WERI-Rb-1 (cell line): ENCODE measurements at regions not wholly inside any gene's neighbourhood (a gene's known extent, or its start where the extent isn't known, plus 50 kb on each side); places are given as distances from the start of the nearest gene placed in this dataset.

Experiments used
- DNase-seq: peaks from one replicate; pipeline ENCODE4 v3.0.0-alpha.2; 2020
- H3K27ac ChIP-seq: fragments of 250-450 bp; sonication (Bioruptor Pico); 2 replicates; pipeline ENCODE4 v1.5.1; 2020; ENCODE audit warnings: mild to moderate bottlenecking, moderate library complexity
- H3K27me3 ChIP-seq: fragments of 250-450 bp; sonication (Bioruptor Pico); 2 replicates; pipeline ENCODE4 v1.5.1; 2021; ENCODE audit warnings: mild to moderate bottlenecking, low read depth, moderate library complexity; ENCODE audit not compliant: insufficient read depth, severe bottlenecking
- H3K36me3 ChIP-seq: fragments of 250-450 bp; sonication (Bioruptor Pico); 2 replicates; pipeline ENCODE4 v1.5.1; 2020; ENCODE audit warnings: mild to moderate bottlenecking, moderate library complexity
- H3K4me3 ChIP-seq: 2 replicates; pipeline ENCODE4 v1.5.1; 2011; ENCODE audit warnings: low read depth, mild to moderate bottlenecking, control low read depth, low read length
- H3K9me3 ChIP-seq: fragments of 250-450 bp; sonication (Bioruptor Pico); 2 replicates; pipeline ENCODE4 v1.5.1; 2021; ENCODE audit warnings: mild to moderate bottlenecking, moderate library complexity; ENCODE audit not compliant: severe bottlenecking
- TF ChIP-seq, protein P1 (sequence below): IDR thresholded peaks from 2 replicates; pipeline ENCODE4 v1.5.1; 2011; ENCODE audit warnings: low read depth, mild to moderate bottlenecking, control low read depth, inconsistent platforms, low read length

- Histone ChIP-seq H3K4me3 (no peak overlapping the region), H3K27me3 (no peaks in the 10 kb centered on the region), H3K9me3 (no peaks in the 10 kb centered on the region), H3K27ac (no peak overlapping the region), H3K36me3 (no peaks in the 10 kb centered on the region)
- peak; percentile 17 for DNase-seq
- TF ChIP-seq, protein P1, sequence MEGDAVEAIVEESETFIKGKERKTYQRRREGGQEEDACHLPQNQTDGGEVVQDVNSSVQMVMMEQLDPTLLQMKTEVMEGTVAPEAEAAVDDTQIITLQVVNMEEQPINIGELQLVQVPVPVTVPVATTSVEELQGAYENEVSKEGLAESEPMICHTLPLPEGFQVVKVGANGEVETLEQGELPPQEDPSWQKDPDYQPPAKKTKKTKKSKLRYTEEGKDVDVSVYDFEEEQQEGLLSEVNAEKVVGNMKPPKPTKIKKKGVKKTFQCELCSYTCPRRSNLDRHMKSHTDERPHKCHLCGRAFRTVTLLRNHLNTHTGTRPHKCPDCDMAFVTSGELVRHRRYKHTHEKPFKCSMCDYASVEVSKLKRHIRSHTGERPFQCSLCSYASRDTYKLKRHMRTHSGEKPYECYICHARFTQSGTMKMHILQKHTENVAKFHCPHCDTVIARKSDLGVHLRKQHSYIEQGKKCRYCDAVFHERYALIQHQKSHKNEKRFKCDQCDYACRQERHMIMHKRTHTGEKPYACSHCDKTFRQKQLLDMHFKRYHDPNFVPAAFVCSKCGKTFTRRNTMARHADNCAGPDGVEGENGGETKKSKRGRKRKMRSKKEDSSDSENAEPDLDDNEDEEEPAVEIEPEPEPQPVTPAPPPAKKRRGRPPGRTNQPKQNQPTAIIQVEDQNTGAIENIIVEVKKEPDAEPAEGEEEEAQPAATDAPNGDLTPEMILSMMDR, result no peak
Measured at GRCh38 chr10:107813451-107814162, 649.1 kb upstream of the SORCS1 start.

GRCh38 chr10:107809889-107810288 lies 645.4 kb upstream of the SORCS1 start:
- Histone ChIP-seq H3K27ac (no peak overlapping the region), H3K4me3 (no peak overlapping the region), H3K9me3 (no peaks in the 10 kb centered on the region), H3K27me3 (no peaks in the 10 kb centered on the region), H3K36me3 (no peaks in the 10 kb centered on the region)
- TF ChIP-seq, protein P1, result no peak
- DNase-seq, result no peak

GRCh38 chr10:107807836-107808235 lies 643.3 kb upstream of the SORCS1 start:
- Histone ChIP-seq H3K27me3 (no peaks in the 10 kb centered on the region), H3K27ac (no peak overlapping the region), H3K36me3 (no peaks in the 10 kb centered on the region), H3K9me3 (no peaks in the 10 kb centered on the region), H3K4me3 (no peak overlapping the region)
- TF ChIP-seq, protein P1, result no peak
- no peak for DNase-seq

DNA sequence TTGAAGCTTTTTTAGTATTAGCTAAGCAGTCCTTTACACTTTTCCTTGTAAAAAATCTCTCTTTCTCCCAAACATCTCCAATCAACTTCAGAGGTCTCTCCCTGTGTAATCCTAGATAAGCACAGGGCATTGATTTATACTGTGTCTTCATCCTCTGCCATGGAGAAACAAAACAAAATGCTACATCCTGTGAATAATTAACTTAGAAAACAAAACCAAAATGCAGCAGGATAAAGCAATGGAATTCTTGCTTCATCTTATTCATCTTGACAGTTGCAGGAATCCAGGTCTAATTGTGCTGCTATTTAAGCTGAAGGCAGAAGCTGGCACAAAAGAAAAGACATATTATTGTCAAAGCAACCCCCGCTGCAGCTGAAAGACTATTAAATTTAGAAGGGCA lies 641.5 kb upstream of the SORCS1 start:
- Histone ChIP-seq H3K9me3 (no peaks in the 10 kb centered on the region), H3K27ac (no peak overlapping the region), H3K4me3 (no peak overlapping the region), H3K27me3 (no peaks in the 10 kb centered on the region), H3K36me3 (no peaks in the 10 kb centered on the region)
- TF ChIP-seq, protein P1, result no peak
- no peak for DNase-seq

DNA sequence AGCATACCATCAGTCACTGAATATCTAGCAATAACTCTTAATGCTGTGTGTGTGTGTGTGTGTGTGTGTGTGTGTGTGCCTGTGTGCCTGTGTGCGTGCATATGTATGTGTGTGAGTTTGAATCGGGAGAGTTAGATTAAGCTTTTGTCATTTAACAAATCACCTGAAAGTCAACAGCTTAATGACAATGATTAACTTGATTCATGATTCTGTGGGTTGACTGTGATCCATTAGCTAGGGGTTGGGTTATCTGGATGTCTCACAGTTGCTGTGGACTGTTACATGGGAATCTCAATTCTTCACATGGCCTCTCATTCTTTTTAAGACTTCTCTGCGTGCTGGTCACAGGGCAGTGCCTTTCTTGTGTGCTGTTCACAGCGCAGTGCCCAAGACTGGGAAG lies 639.0 kb upstream of the SORCS1 start:
- TF ChIP-seq, protein P1, result no peak
- H3K4me3 ChIP-seq, result no peak overlapping the region
- H3K36me3 ChIP-seq, result no peaks in the 10 kb centered on the region
- no peak for DNase-seq
- no peaks in the 10 kb centered on the region for H3K9me3 ChIP-seq
- H3K27ac ChIP-seq, result no peak overlapping the region
- H3K27me3 ChIP-seq, result no peaks in the 10 kb centered on the region

DNA sequence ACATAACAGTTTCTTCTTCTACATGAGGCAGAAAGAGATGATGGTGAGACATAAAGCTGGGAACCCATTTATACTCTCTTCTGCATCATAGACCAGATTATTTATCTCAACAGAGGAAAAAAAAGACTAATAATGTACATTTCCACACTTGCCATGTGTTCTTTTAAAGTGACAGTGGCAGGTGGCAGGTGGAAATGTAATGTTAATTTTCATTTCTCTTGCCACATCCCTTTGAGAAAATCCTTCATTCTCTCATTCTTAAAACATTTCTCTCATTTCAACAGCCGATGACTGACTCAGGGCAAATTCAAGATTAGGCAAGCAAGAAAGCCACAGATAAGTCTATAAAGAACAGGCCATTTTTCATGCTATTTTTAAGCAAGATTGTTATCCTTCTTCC lies 635.6 kb upstream of the SORCS1 start:
- TF ChIP-seq, protein P1, result no peak
- Histone ChIP-seq H3K36me3 (no peaks in the 10 kb centered on the region), H3K27ac (no peak overlapping the region), H3K9me3 (no peaks in the 10 kb centered on the region), H3K27me3 (no peaks in the 10 kb centered on the region), H3K4me3 (no peak overlapping the region)
- DNase-seq, result no peak
